GM12891 (cell line): ENCODE measurements at regions not wholly inside any gene's neighbourhood (a gene's known extent, or its start where the extent isn't known, plus 50 kb on each side); places are given as distances from the start of the nearest gene placed in this dataset.

Source experiments
- PAX5 ChIP-seq: IDR thresholded peaks from 2 replicates; pipeline ENCODE4 v1.6.1; 2011; ENCODE audit warnings: low read length, moderate library complexity, mild to moderate bottlenecking; ENCODE audit not compliant: insufficient read depth, severe bottlenecking
- POLR2A ChIP-seq: IDR thresholded peaks from 2 replicates; pipeline ENCODE4 v1.6.1; 2011; ENCODE audit warnings: low read depth, low read length, control low read depth
- POLR2AphosphoS5 ChIP-seq: IDR thresholded peaks from 2 replicates; pipeline ENCODE4 v1.6.1; 2011; ENCODE audit warnings: low read depth, low read length, control low read depth
- SPI1 ChIP-seq: IDR thresholded peaks from 2 replicates; pipeline ENCODE4 v1.6.1; 2011; ENCODE audit warnings: low read depth, low read length, control low read depth
- TAF1 ChIP-seq: IDR thresholded peaks from 2 replicates; pipeline ENCODE4 v1.6.1; 2011; ENCODE audit warnings: low read depth, low read length, control low read depth

DNA sequence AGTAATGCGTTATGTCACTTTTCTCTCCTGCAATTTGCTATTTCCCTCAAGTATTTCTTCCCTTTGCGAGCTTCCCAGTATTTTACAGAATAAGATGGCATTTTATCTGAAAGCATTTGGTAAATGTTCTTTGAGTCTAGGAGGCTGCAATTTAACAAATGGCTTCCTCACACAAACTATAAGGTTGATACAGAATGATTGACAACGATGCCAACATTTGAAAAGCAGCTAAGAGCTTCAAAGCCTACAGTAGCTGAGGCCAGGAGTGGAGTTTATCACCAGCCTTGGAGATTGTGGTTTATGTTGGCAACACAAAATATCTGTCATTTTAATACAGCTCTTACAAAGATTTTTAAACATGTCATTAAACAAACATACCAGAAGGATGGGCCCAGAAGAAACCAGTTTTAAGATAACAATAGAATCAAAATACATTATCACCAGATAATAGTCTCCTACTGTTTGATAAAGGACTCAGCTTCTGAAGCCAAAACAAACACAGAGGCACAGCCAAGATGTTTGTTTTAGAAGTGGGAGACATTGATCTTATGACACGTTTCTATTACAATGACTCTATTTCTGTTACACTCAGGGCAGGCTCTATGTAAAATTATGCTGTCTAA, 711.4 kb upstream of the ACVR2A start:
- TF ChIP-seq POLR2A: no peak
- no peak for TF ChIP-seq TAF1
- TF ChIP-seq PAX5: no peak
- TF ChIP-seq POLR2AphosphoS5: no peak
- TF ChIP-seq SPI1: no peak
